ENCODE measurements at regions not wholly inside any gene's neighbourhood (a gene's known extent, or its start where the extent isn't known, plus 50 kb on each side); places are given as distances from the start of the nearest gene placed in this dataset.
"Not testable (repeated sequence)": the region's sequence is repeated elsewhere in the genome, so short reads cannot be mapped to it uniquely, and the experiment has no call there.

- Histone ChIP-seq H3K27me3 (ENCODE audit: insufficient read depth in 3 of 3, low read length in 2 of 3) (no peaks in the 10 kb centered on the region), H3K4me3 (no peak overlapping the region), H3K36me3 (ENCODE audit: insufficient read depth in 1 of 2, low read depth in 1 of 2) (no peaks in the 10 kb centered on the region), H3K27ac (no peak overlapping the region), H3K4me1 (peaks cover 14% of the 10 kb centered on the region), H3K9me3 (no peaks in the 10 kb centered on the region)
- TF ChIP-seq, protein P1, sequence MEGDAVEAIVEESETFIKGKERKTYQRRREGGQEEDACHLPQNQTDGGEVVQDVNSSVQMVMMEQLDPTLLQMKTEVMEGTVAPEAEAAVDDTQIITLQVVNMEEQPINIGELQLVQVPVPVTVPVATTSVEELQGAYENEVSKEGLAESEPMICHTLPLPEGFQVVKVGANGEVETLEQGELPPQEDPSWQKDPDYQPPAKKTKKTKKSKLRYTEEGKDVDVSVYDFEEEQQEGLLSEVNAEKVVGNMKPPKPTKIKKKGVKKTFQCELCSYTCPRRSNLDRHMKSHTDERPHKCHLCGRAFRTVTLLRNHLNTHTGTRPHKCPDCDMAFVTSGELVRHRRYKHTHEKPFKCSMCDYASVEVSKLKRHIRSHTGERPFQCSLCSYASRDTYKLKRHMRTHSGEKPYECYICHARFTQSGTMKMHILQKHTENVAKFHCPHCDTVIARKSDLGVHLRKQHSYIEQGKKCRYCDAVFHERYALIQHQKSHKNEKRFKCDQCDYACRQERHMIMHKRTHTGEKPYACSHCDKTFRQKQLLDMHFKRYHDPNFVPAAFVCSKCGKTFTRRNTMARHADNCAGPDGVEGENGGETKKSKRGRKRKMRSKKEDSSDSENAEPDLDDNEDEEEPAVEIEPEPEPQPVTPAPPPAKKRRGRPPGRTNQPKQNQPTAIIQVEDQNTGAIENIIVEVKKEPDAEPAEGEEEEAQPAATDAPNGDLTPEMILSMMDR (IDR thresholded peaks at IDR 0.05): no peak
- intact Hi-C loops (cut with DNase I): no loop called here
- ATAC-seq (no peak), DNase-seq (no peak)
- whole genome bisulfite sequencing, 3 donors: 89 to 93% (median 89%) methylated on average over 6 of the region's 6 CpGs
Measured at GRCh38 chr14:89470401-89470800, 53.4 kb upstream of the FOXN3 start.

GRCh38 chr14:89469210-89470198 is 52.5 kb upstream of the FOXN3 start:
- H3K4me3 ChIP-seq: no peak overlapping the region
- DNase-seq (no peak), ATAC-seq (peak in 3 of 4 donors; percentile 47 to 57 (median 49))
- peaks cover 14% of the 10 kb centered on the region for H3K4me1 ChIP-seq
- no peaks in the 10 kb centered on the region for H3K27me3 ChIP-seq (ENCODE audit: insufficient read depth in 3 of 3, low read length in 2 of 3)
- TF ChIP-seq, protein P1 (IDR thresholded peaks at IDR 0.05): no peak
- H3K36me3 ChIP-seq (ENCODE audit: insufficient read depth in 1 of 2, low read depth in 1 of 2): no peaks in the 10 kb centered on the region
- intact Hi-C loops (cut with DNase I): no loop called here
- no peak overlapping the region for H3K27ac ChIP-seq
- no peaks in the 10 kb centered on the region for H3K9me3 ChIP-seq
- 75 to 82% (median 80%) methylated on average over 17 to 18 of the region's 18 CpGs for WGBS, 3 donors

GRCh38 chr14:89468566-89468965 is 51.5 kb upstream of the FOXN3 start:
- 95 to 97% (median 96%) methylated on average over 6 of the region's 6 CpGs for WGBS, 3 donors
- H3K27me3 ChIP-seq (ENCODE audit: insufficient read depth in 3 of 3, low read length in 2 of 3): no peaks in the 10 kb centered on the region
- ATAC-seq: no peak

GRCh38 chr14:89468030-89468429 is 51.0 kb upstream of the FOXN3 start:
- H3K4me1 ChIP-seq: peaks cover 14% of the 10 kb centered on the region
- 86 to 94% (median 86%) methylated on average over 6 of the region's 6 CpGs for WGBS, 3 donors
- H3K4me3 ChIP-seq; ATAC-seq; DNase-seq; H3K27me3 ChIP-seq (ENCODE audit: insufficient read depth in 3 of 3, low read length in 2 of 3); H3K36me3 ChIP-seq (ENCODE audit: insufficient read depth in 1 of 2, low read depth in 1 of 2); H3K9me3 ChIP-seq; intact Hi-C loops (cut with DNase I); H3K27ac ChIP-seq: not testable (repeated sequence)

More at GRCh38 chr14:89468566-89468965, 51.5 kb upstream of the FOXN3 start:
- DNase-seq: no peak
- TF ChIP-seq, protein P1 (IDR thresholded peaks at IDR 0.05): no peak
- no peaks in the 10 kb centered on the region for H3K36me3 ChIP-seq (ENCODE audit: insufficient read depth in 1 of 2, low read depth in 1 of 2)
- no peak overlapping the region for H3K27ac ChIP-seq
- H3K4me1 ChIP-seq: peaks cover 14% of the 10 kb centered on the region
- H3K9me3 ChIP-seq: no peaks in the 10 kb centered on the region
- intact Hi-C loops (cut with DNase I): no loop called here
- H3K4me3 ChIP-seq: no peak overlapping the region

- H3K36me3 ChIP-seq (ENCODE audit: insufficient read depth in 1 of 2, low read depth in 1 of 2): no peaks in the 10 kb centered on the region
- no peaks in the 10 kb centered on the region for H3K9me3 ChIP-seq
- ATAC-seq: peak in 2 of 4 donors; percentile 42 to 49
- peak; percentile 57 to 64 for DNase-seq
- intact Hi-C loops (cut with DNase I): no loop called here
- TF ChIP-seq, protein P1 (IDR thresholded peaks at IDR 0.05): no peak
- no peak overlapping the region for H3K27ac ChIP-seq
- WGBS, 3 donors: 39 to 63% (median 60%) methylated on average over 14 of the region's 14 CpGs
- no peak overlapping the region for H3K4me3 ChIP-seq
- H3K4me1 ChIP-seq: peaks cover 14% of the 10 kb centered on the region
- no peaks in the 10 kb centered on the region for H3K27me3 ChIP-seq (ENCODE audit: insufficient read depth in 3 of 3, low read length in 2 of 3)
Measured at GRCh38 chr14:89466944-89467343, 49.9 kb upstream of the FOXN3 start.

Data from psoas muscle (tissue), 7 donors.